CD4-positive, alpha-beta T cell (primary cell): ENCODE measurements at regions not wholly inside any gene's neighbourhood (a gene's known extent, or its start where the extent isn't known, plus 50 kb on each side); places are given as distances from the start of the nearest gene placed in this dataset.

Experiments used
- ATAC-seq: fragments of 200-7000 bp; cut with Tn5 transposase; one replicate; pipeline ENCODE4 v1.10.0; 2022; ENCODE audit warnings: mild to moderate bottlenecking; ENCODE audit not compliant: poor library complexity
- CTCF ChIA-PET: fragments of 350-600 bp; sonication (Branson Sonifier 250); formaldehyde crosslinking; loops from one replicate; lab custom pipeline; 2021; ENCODE audit warnings: antibody characterized with exemption, inconsistent platforms; lab: Charles Lee
- POLR2A ChIA-PET: fragments of 350-600 bp; sonication (Branson Sonifier 250); formaldehyde crosslinking; loops from one replicate; lab custom pipeline; 2021; ENCODE audit warnings: antibody characterized with exemption, inconsistent platforms; lab: Charles Lee
- DNase-seq, 14 experiments: peaks; one replicate each; pipeline ENCODE4 v3.0.0-alpha.2; 2013 to 2020; ENCODE audit warnings: mixed read lengths in 2 of 14
- H3K27ac ChIP-seq, 2 donors: one replicate each; pipeline versions ENCODE4 v1.5.1 to v1.7.0; 2013; ENCODE audit warnings: low read length in 2 of 2, low read depth in 1 of 2, mild to moderate bottlenecking in 1 of 2
- H3K27me3 ChIP-seq, 2 experiments: 1 replicate in 1 of 2; 2 replicates in 1 of 2; pipeline versions ENCODE4 v1.6.1 to v1.7.0; 2013; ENCODE audit warnings: low read length in 2 of 2, control low read depth in 1 of 2, mild to moderate bottlenecking in 1 of 2, moderate library complexity in 1 of 2; ENCODE audit not compliant: insufficient read depth in 2 of 2, control insufficient read depth in 1 of 2
- H3K36me3 ChIP-seq: one replicate; pipeline ENCODE4 v1.6.1; 2013; ENCODE audit warnings: low read length, control low read depth; ENCODE audit not compliant: insufficient read depth
- H3K4me1 ChIP-seq: one replicate; pipeline ENCODE4 v1.6.1; 2013; ENCODE audit warnings: low read length, control low read depth; ENCODE audit not compliant: insufficient read depth
- H3K4me3 ChIP-seq: one replicate; pipeline ENCODE4 v1.5.1; 2013; ENCODE audit warnings: mild to moderate bottlenecking, low read length, moderate library complexity
- H3K9me3 ChIP-seq, 2 experiments: 1 replicate in 1 of 2; 2 replicates in 1 of 2; pipeline versions ENCODE4 v1.6.1 to v1.7.0; 2013; ENCODE audit warnings: low read length in 2 of 2, mild to moderate bottlenecking in 2 of 2, control low read depth in 1 of 2, moderate library complexity in 1 of 2; ENCODE audit not compliant: control insufficient read depth in 1 of 2, insufficient read depth in 1 of 2
- H3K27ac Mint-ChIP-seq: one replicate; pipeline ENCODE4 v1.8.0; 2020; ENCODE audit warnings: mixed read lengths
- H3K27me3 Mint-ChIP-seq: one replicate; pipeline ENCODE4 v1.8.0; 2021; ENCODE audit warnings: mixed read lengths
- H3K36me3 Mint-ChIP-seq: one replicate; pipeline ENCODE4 v1.8.0; 2021; ENCODE audit warnings: low read depth, mixed read lengths
- H3K4me1 Mint-ChIP-seq: one replicate; pipeline ENCODE4 v1.8.0; 2021; ENCODE audit warnings: low read depth, mixed read lengths
- H3K4me3 Mint-ChIP-seq: one replicate; pipeline ENCODE4 v1.8.0; 2020; ENCODE audit warnings: mild to moderate bottlenecking, mixed read lengths
- H3K9me3 Mint-ChIP-seq: one replicate; pipeline ENCODE4 v1.8.0; 2020; ENCODE audit warnings: mixed read lengths
- CTCF ChIP-seq: fragments of 200-600 bp; IDR thresholded peaks from one replicate; pipeline ENCODE4 v1.8.0; 2022; ENCODE audit warnings: antibody characterized with exemption, mild to moderate bottlenecking
- intact Hi-C, 2 experiments: fragments of 100-400 bp; cut with DNase I in 1 of 2; cut with micrococcal nuclease in 1 of 2; formaldehyde crosslinking; loops; one replicate each; pipeline versions ENCODE4 v1.15.1 to v1.9.0; 2023 to 2025; cut with DNase I, micrococcal nuclease

- intact Hi-C loops: no loop called here
- Mint-ChIP-seq H3K27ac (no peak overlapping the region), H3K27me3 (no peaks in the 10 kb centered on the region), H3K9me3 (no peaks in the 10 kb centered on the region), H3K4me3 (no peak overlapping the region), H3K4me1 (peaks cover 16% of the 10 kb centered on the region), H3K36me3 (peaks cover under 1% of the 10 kb centered on the region)
- DNase-seq: no peak
- Histone ChIP-seq H3K9me3 (no peaks in the 10 kb centered on the region), H3K27me3 (no peaks in the 10 kb centered on the region), H3K36me3 (no peaks in the 10 kb centered on the region), H3K4me1 (no peaks in the 10 kb centered on the region), H3K4me3 (no peak overlapping the region), H3K27ac (no peak overlapping the region)
- TF ChIP-seq CTCF: no peak
- ChIA-PET CTCF (no interaction called here), POLR2A (no interaction called here)
- ATAC-seq: no peak
These were observed 175.4 kb upstream of the PWP1 start for GRCh38 chr12:107510211-107510610.

DNA sequence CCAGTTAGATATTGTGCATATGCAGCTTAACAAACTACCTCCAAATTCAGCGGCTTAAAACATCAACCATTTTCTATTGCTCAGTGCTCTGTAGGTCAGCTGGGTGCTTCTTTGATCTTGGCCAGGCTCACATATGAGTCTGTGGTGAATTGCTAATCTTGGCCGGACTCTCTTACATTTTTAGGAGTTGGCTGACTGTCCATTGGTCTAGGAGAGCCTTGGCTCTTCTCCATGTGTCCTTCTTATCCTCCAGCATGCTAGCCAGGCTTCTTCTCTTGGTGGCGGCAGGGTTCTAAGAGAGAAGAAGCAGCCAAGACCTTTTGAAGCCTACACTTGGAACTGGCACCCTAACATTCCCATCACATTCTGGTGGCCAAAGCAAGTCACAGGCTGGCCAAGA lies 174.3 kb upstream of the PWP1 start:
- H3K36me3 Mint-ChIP-seq: peaks cover 5% of the 10 kb centered on the region
- TF ChIP-seq CTCF: no peak
- no peak overlapping the region for H3K27ac Mint-ChIP-seq
- ChIA-PET CTCF (no interaction called here), POLR2A (no interaction called here)
- Histone ChIP-seq H3K9me3 (no peaks in the 10 kb centered on the region), H3K27ac (no peak overlapping the region), H3K4me3 (no peak overlapping the region), H3K27me3 (no peaks in the 10 kb centered on the region), H3K36me3 (no peaks in the 10 kb centered on the region), H3K4me1 (no peaks in the 10 kb centered on the region)
- DNase-seq (no peak), ATAC-seq (no peak)
- H3K4me1 Mint-ChIP-seq: peaks cover 21% of the 10 kb centered on the region
- no peak overlapping the region for H3K4me3 Mint-ChIP-seq
- no peaks in the 10 kb centered on the region for H3K27me3 Mint-ChIP-seq
- intact Hi-C loops: no loop called here
- no peaks in the 10 kb centered on the region for H3K9me3 Mint-ChIP-seq

GRCh38 chr12:107512391-107512790 lies 173.2 kb upstream of the PWP1 start:
- no peak for DNase-seq
- no peak overlapping the region for H3K4me3 Mint-ChIP-seq
- no peak for TF ChIP-seq CTCF
- Histone ChIP-seq H3K4me1 (no peaks in the 10 kb centered on the region), H3K27ac (no peak overlapping the region), H3K9me3 (no peaks in the 10 kb centered on the region), H3K27me3 (no peaks in the 10 kb centered on the region), H3K4me3 (no peak overlapping the region), H3K36me3 (no peaks in the 10 kb centered on the region)
- POLR2A ChIA-PET: no interaction called here
- H3K9me3 Mint-ChIP-seq: no peaks in the 10 kb centered on the region
- intact Hi-C loops: no loop called here
- CTCF ChIA-PET: interaction anchor here (1.2 kb wide), 1 partner anchor 11 kb away, joined by 3 read pairs; no protein-coding TSS in a partner anchor
- peaks cover 21% of the 10 kb centered on the region for H3K4me1 Mint-ChIP-seq
- no peak for ATAC-seq
- H3K36me3 Mint-ChIP-seq: peaks cover 9% of the 10 kb centered on the region
- no peak overlapping the region for H3K27ac Mint-ChIP-seq
- H3K27me3 Mint-ChIP-seq: no peaks in the 10 kb centered on the region
